Suprapubic skin (tissue), 4 donors: ENCODE measurements at regions not wholly inside any gene's neighbourhood (a gene's known extent, or its start where the extent isn't known, plus 50 kb on each side); places are given as distances from the start of the nearest gene placed in this dataset.

Experiments
- DNase-seq, 2 donors: peaks; one replicate each; pipeline ENCODE4 v3.0.0-alpha.2; 2019; ENCODE audit warnings: low spot score in 2 of 2
- H3K27ac ChIP-seq: fragments of 200-600 bp; sonication (generic); one replicate; pipeline ENCODE4 v1.5.1; 2019
- H3K27me3 ChIP-seq: fragments of 200-600 bp; sonication (generic); one replicate; pipeline ENCODE4 v1.5.1; 2019
- H3K36me3 ChIP-seq: fragments of 200-600 bp; sonication (generic); one replicate; pipeline ENCODE4 v1.5.1; 2019
- H3K4me1 ChIP-seq: fragments of 200-600 bp; sonication (generic); one replicate; pipeline ENCODE4 v1.5.1; 2019
- H3K4me3 ChIP-seq: fragments of 200-600 bp; sonication (generic); one replicate; pipeline ENCODE4 v1.5.1; 2019; ENCODE audit warnings: mild to moderate bottlenecking
- H3K9me3 ChIP-seq: fragments of 200-600 bp; sonication (generic); one replicate; pipeline ENCODE4 v1.5.1; 2019
- CTCF ChIP-seq, 2 donors: fragments of 200-600 bp in 1 of 2; fragments of 450-650 bp in 1 of 2; sonication (generic) in 1 of 2; IDR thresholded peaks; one replicate each; pipeline ENCODE4 v1.5.1; 2016 to 2019; ENCODE audit warnings: antibody characterized with exemption in 2 of 2, mild to moderate bottlenecking in 1 of 2, moderate library complexity in 1 of 2
- EP300 ChIP-seq: sonication (generic); formaldehyde crosslinking; IDR thresholded peaks from one replicate; pipeline ENCODE4 v1.6.1; 2017; ENCODE audit warnings: antibody characterized with exemption
- POLR2A ChIP-seq, 2 donors: fragments of 450-650 bp; IDR thresholded peaks; one replicate each; pipeline ENCODE4 v1.6.1; 2017; ENCODE audit warnings: antibody characterized with exemption in 2 of 2, mild to moderate bottlenecking in 2 of 2, moderate library complexity in 2 of 2
- POLR2AphosphoS5 ChIP-seq, 3 donors: sonication (generic); formaldehyde crosslinking; IDR thresholded peaks; one replicate each; pipeline ENCODE4 v1.6.1; 2017; ENCODE audit warnings: antibody characterized with exemption in 3 of 3
- WGBS: methylation state at CpG from one replicate; pipeline ENCODE4 v1.1.5; 2018; 5-methylcytosine and 5-hydroxymethylcytosine counted together

- H3K36me3 ChIP-seq, result no peaks in the 10 kb centered on the region
- peaks cover 8% of the 10 kb centered on the region for H3K27me3 ChIP-seq
- H3K9me3 ChIP-seq, result peaks cover 3% of the 10 kb centered on the region
- no peak overlapping the region for H3K4me3 ChIP-seq
- H3K27ac ChIP-seq, result no peak overlapping the region
- no peak for DNase-seq
- WGBS, result 49% methylated on average over 6 of the region's 6 CpGs
- TF ChIP-seq POLR2A (IDR thresholded peaks at IDR 0.05) (no peak), EP300 (no peak), CTCF (IDR thresholded peaks at IDR 0.05) (no peak), POLR2AphosphoS5 (IDR thresholded peaks at IDR 0.05) (no peak)
- no peaks in the 10 kb centered on the region for H3K4me1 ChIP-seq
Measured at GRCh38 chr13:26881154-26881553, 120.6 kb upstream of the GPR12 start.

DNA sequence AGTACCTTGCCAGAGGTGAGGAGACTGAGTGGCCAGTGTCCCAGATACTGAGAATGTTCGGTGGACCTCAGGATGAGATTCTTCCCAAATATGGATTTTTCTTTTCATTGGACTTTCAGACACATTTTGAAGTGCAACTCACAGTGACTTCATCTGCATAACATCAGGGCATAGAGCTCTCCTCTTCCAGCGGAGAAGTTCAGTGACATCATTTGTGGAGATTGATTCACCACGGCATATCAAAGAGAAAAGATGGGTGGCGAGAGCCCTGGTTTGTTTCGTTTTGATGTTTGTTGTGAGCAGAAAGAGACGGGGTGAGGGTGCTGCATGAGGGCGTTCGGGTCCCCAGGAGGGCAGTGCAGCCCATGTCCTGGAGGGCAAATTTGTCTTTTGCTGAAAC is 120.1 kb upstream of the GPR12 start:
- no peaks in the 10 kb centered on the region for H3K36me3 ChIP-seq
- no peak for DNase-seq
- no peak overlapping the region for H3K4me3 ChIP-seq
- peaks cover 7% of the 10 kb centered on the region for H3K9me3 ChIP-seq
- peaks cover 8% of the 10 kb centered on the region for H3K27me3 ChIP-seq
- H3K4me1 ChIP-seq, result no peaks in the 10 kb centered on the region
- 52% methylated on average over 8 of the region's 8 CpGs for WGBS
- no peak overlapping the region for H3K27ac ChIP-seq
- TF ChIP-seq EP300 (no peak), POLR2A (IDR thresholded peaks at IDR 0.05) (no peak), POLR2AphosphoS5 (IDR thresholded peaks at IDR 0.05) (no peak), CTCF (IDR thresholded peaks at IDR 0.05) (no peak)

GRCh38 chr13:26878438-26878837 is 117.9 kb upstream of the GPR12 start:
- no peak for TF ChIP-seq POLR2A (IDR thresholded peaks at IDR 0.05)
- no peak for TF ChIP-seq CTCF (IDR thresholded peaks at IDR 0.05)
- TF ChIP-seq POLR2AphosphoS5 (IDR thresholded peaks at IDR 0.05), result no peak
- no peak for TF ChIP-seq EP300
- Histone ChIP-seq H3K9me3 (peaks cover 7% of the 10 kb centered on the region), H3K27ac (no peak overlapping the region), H3K4me3 (no peak overlapping the region), H3K4me1 (no peaks in the 10 kb centered on the region), H3K36me3 (no peaks in the 10 kb centered on the region), H3K27me3 (peaks cover 8% of the 10 kb centered on the region)
- 47% methylated on average over 1 of the region's 1 CpG for WGBS
- no peak for DNase-seq

- Histone ChIP-seq H3K4me3 (no peak overlapping the region), H3K4me1 (no peaks in the 10 kb centered on the region), H3K27me3 (peaks cover 5% of the 10 kb centered on the region), H3K9me3 (peaks cover 7% of the 10 kb centered on the region), H3K36me3 (no peaks in the 10 kb centered on the region), H3K27ac (no peak overlapping the region)
- no peak for TF ChIP-seq EP300
- TF ChIP-seq CTCF (IDR thresholded peaks at IDR 0.05), result no peak
- TF ChIP-seq POLR2AphosphoS5 (IDR thresholded peaks at IDR 0.05), result no peak
- no peak for TF ChIP-seq POLR2A (IDR thresholded peaks at IDR 0.05)
- no peak for DNase-seq
- 68% methylated on average over 7 of the region's 7 CpGs for WGBS
Measured at GRCh38 chr13:26873386-26873698, 112.8 kb upstream of the GPR12 start.

- TF ChIP-seq CTCF (IDR thresholded peaks at IDR 0.05) (peak; percentile 28 to 57), POLR2A (IDR thresholded peaks at IDR 0.05) (no peak)
- H3K36me3 ChIP-seq, result no peaks in the 10 kb centered on the region
- H3K27ac ChIP-seq, result no peak overlapping the region
- 62% methylated on average over 25 of the region's 28 CpGs for WGBS
- H3K4me1 ChIP-seq, result no peaks in the 10 kb centered on the region
- DNase-seq, result no peak
- H3K27me3 ChIP-seq, result peaks cover 5% of the 10 kb centered on the region
- H3K4me3 ChIP-seq, result no peak overlapping the region
- peaks cover 7% of the 10 kb centered on the region for H3K9me3 ChIP-seq
Measured at GRCh38 chr13:26872525-26873385, 112.2 kb upstream of the GPR12 start.
